CD4-positive, alpha-beta T cell (primary cell): ENCODE measurements at regions not wholly inside any gene's neighbourhood (a gene's known extent, or its start where the extent isn't known, plus 50 kb on each side); places are given as distances from the start of the nearest gene placed in this dataset.

Experiments used
- ATAC-seq: fragments of 200-7000 bp; cut with Tn5 transposase; one replicate; pipeline ENCODE4 v1.10.0; 2022; ENCODE audit warnings: mild to moderate bottlenecking; ENCODE audit not compliant: poor library complexity
- CTCF ChIA-PET: fragments of 350-600 bp; sonication (Branson Sonifier 250); formaldehyde crosslinking; loops from one replicate; lab custom pipeline; 2021; ENCODE audit warnings: antibody characterized with exemption, inconsistent platforms; lab: Charles Lee
- POLR2A ChIA-PET: fragments of 350-600 bp; sonication (Branson Sonifier 250); formaldehyde crosslinking; loops from one replicate; lab custom pipeline; 2021; ENCODE audit warnings: antibody characterized with exemption, inconsistent platforms; lab: Charles Lee
- DNase-seq, 14 experiments: peaks; one replicate each; pipeline ENCODE4 v3.0.0-alpha.2; 2013 to 2020; ENCODE audit warnings: mixed read lengths in 2 of 14
- H3K27ac ChIP-seq, 2 donors: one replicate each; pipeline versions ENCODE4 v1.5.1 to v1.7.0; 2013; ENCODE audit warnings: low read length in 2 of 2, low read depth in 1 of 2, mild to moderate bottlenecking in 1 of 2
- H3K27me3 ChIP-seq, 2 experiments: 1 replicate in 1 of 2; 2 replicates in 1 of 2; pipeline versions ENCODE4 v1.6.1 to v1.7.0; 2013; ENCODE audit warnings: low read length in 2 of 2, control low read depth in 1 of 2, mild to moderate bottlenecking in 1 of 2, moderate library complexity in 1 of 2; ENCODE audit not compliant: insufficient read depth in 2 of 2, control insufficient read depth in 1 of 2
- H3K36me3 ChIP-seq: one replicate; pipeline ENCODE4 v1.6.1; 2013; ENCODE audit warnings: low read length, control low read depth; ENCODE audit not compliant: insufficient read depth
- H3K4me1 ChIP-seq: one replicate; pipeline ENCODE4 v1.6.1; 2013; ENCODE audit warnings: low read length, control low read depth; ENCODE audit not compliant: insufficient read depth
- H3K4me3 ChIP-seq: one replicate; pipeline ENCODE4 v1.5.1; 2013; ENCODE audit warnings: mild to moderate bottlenecking, low read length, moderate library complexity
- H3K9me3 ChIP-seq, 2 experiments: 1 replicate in 1 of 2; 2 replicates in 1 of 2; pipeline versions ENCODE4 v1.6.1 to v1.7.0; 2013; ENCODE audit warnings: low read length in 2 of 2, mild to moderate bottlenecking in 2 of 2, control low read depth in 1 of 2, moderate library complexity in 1 of 2; ENCODE audit not compliant: control insufficient read depth in 1 of 2, insufficient read depth in 1 of 2
- H3K27ac Mint-ChIP-seq: one replicate; pipeline ENCODE4 v1.8.0; 2020; ENCODE audit warnings: mixed read lengths
- H3K27me3 Mint-ChIP-seq: one replicate; pipeline ENCODE4 v1.8.0; 2021; ENCODE audit warnings: mixed read lengths
- H3K36me3 Mint-ChIP-seq: one replicate; pipeline ENCODE4 v1.8.0; 2021; ENCODE audit warnings: low read depth, mixed read lengths
- H3K4me1 Mint-ChIP-seq: one replicate; pipeline ENCODE4 v1.8.0; 2021; ENCODE audit warnings: low read depth, mixed read lengths
- H3K4me3 Mint-ChIP-seq: one replicate; pipeline ENCODE4 v1.8.0; 2020; ENCODE audit warnings: mild to moderate bottlenecking, mixed read lengths
- H3K9me3 Mint-ChIP-seq: one replicate; pipeline ENCODE4 v1.8.0; 2020; ENCODE audit warnings: mixed read lengths
- CTCF ChIP-seq: fragments of 200-600 bp; IDR thresholded peaks from one replicate; pipeline ENCODE4 v1.8.0; 2022; ENCODE audit warnings: antibody characterized with exemption, mild to moderate bottlenecking
- intact Hi-C, 2 experiments: fragments of 100-400 bp; cut with DNase I in 1 of 2; cut with micrococcal nuclease in 1 of 2; formaldehyde crosslinking; loops; one replicate each; pipeline versions ENCODE4 v1.15.1 to v1.9.0; 2023 to 2025; cut with DNase I, micrococcal nuclease

- Mint-ChIP-seq H3K9me3 (no peaks in the 10 kb centered on the region), H3K4me3 (no peak overlapping the region), H3K27ac (no peak overlapping the region), H3K4me1 (no peaks in the 10 kb centered on the region), H3K36me3 (no peaks in the 10 kb centered on the region), H3K27me3 (no peaks in the 10 kb centered on the region)
- no peak for DNase-seq
- H3K36me3 ChIP-seq, result no peaks in the 10 kb centered on the region
- H3K9me3 ChIP-seq, result no peaks in the 10 kb centered on the region
- H3K27me3 ChIP-seq, result no peaks in the 10 kb centered on the region
- POLR2A ChIA-PET, result no interaction called here
- intact Hi-C loops, result no loop called here
- H3K4me3 ChIP-seq, result no peak overlapping the region
- H3K27ac ChIP-seq, result no peak overlapping the region
- CTCF ChIA-PET, result no interaction called here
- no peak for ATAC-seq
- no peak for TF ChIP-seq CTCF
- no peaks in the 10 kb centered on the region for H3K4me1 ChIP-seq
Measured at GRCh38 chr4:26181616-26182015, 139.2 kb upstream of the RBPJ start.

DNA sequence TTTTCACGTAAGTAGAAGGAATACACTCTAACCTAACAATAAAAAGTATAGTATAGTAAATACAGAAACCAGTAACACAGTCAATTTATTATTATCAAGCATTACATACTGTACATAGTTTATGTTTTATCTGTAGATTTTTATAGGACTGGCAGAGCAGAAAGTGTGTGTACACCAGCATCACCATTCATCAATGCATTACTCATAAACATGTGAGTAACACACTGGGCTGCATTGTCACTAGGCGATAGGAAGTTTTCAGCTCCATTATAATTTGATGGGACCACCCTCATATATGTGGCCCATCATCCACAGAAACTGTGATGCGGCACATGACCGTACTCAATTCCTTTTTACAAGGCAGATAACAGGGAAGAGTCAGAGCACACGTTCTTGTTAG, 137.8 kb upstream of the RBPJ start:
- TF ChIP-seq CTCF, result no peak
- intact Hi-C loops, result no loop called here
- ChIA-PET POLR2A (no interaction called here), CTCF (interaction anchor here (1.7 kb wide), 1 partner anchor 11 kb away, joined by 5 read pairs; no protein-coding TSS in a partner anchor)
- ATAC-seq, result no peak
- H3K4me3 Mint-ChIP-seq, result no peak overlapping the region
- no peak for DNase-seq
- H3K27ac Mint-ChIP-seq, result no peak overlapping the region
- no peaks in the 10 kb centered on the region for H3K27me3 Mint-ChIP-seq
- Histone ChIP-seq H3K4me1 (no peaks in the 10 kb centered on the region), H3K27me3 (no peaks in the 10 kb centered on the region), H3K9me3 (no peaks in the 10 kb centered on the region), H3K36me3 (no peaks in the 10 kb centered on the region), H3K4me3 (no peak overlapping the region), H3K27ac (no peak overlapping the region)
- no peaks in the 10 kb centered on the region for H3K36me3 Mint-ChIP-seq
- no peaks in the 10 kb centered on the region for H3K9me3 Mint-ChIP-seq
- H3K4me1 Mint-ChIP-seq, result no peaks in the 10 kb centered on the region

DNA sequence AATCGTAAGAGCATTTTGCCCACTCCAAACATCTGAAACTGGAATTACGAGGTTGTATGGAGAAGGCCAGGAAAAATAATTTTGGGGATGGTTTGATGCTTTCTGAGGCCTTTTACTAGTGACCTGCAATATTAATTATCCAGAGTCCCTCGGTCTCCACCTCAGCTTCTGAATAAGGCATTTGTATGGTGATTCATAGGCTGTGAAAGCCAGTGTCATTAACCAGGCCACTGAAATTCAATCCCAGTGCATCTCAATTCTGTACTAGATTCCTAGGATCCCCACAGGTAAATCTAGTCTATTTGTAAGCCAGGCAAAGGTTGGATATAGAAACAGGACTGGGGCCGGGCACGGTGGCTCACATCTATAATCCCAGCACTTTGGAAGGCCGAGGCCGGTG, 135.4 kb upstream of the RBPJ start:
- H3K4me3 Mint-ChIP-seq, result no peak overlapping the region
- H3K27me3 ChIP-seq, result no peaks in the 10 kb centered on the region
- H3K27ac ChIP-seq, result no peak overlapping the region
- intact Hi-C loops, result no loop called here
- H3K27me3 Mint-ChIP-seq, result no peaks in the 10 kb centered on the region
- no peaks in the 10 kb centered on the region for H3K36me3 Mint-ChIP-seq
- no peaks in the 10 kb centered on the region for H3K9me3 Mint-ChIP-seq
- no peak overlapping the region for H3K27ac Mint-ChIP-seq
- no peak overlapping the region for H3K4me3 ChIP-seq
- H3K4me1 ChIP-seq, result no peaks in the 10 kb centered on the region
- no peaks in the 10 kb centered on the region for H3K36me3 ChIP-seq
- DNase-seq, result no peak
- POLR2A ChIA-PET, result no interaction called here
- H3K9me3 ChIP-seq, result no peaks in the 10 kb centered on the region
- TF ChIP-seq CTCF, result no peak
- CTCF ChIA-PET, result no interaction called here
- no peak for ATAC-seq
- H3K4me1 Mint-ChIP-seq, result no peaks in the 10 kb centered on the region
